ENCODE measurements at regions not wholly inside any gene's neighbourhood (a gene's known extent, or its start where the extent isn't known, plus 50 kb on each side); places are given as distances from the start of the nearest gene placed in this dataset.

DNA sequence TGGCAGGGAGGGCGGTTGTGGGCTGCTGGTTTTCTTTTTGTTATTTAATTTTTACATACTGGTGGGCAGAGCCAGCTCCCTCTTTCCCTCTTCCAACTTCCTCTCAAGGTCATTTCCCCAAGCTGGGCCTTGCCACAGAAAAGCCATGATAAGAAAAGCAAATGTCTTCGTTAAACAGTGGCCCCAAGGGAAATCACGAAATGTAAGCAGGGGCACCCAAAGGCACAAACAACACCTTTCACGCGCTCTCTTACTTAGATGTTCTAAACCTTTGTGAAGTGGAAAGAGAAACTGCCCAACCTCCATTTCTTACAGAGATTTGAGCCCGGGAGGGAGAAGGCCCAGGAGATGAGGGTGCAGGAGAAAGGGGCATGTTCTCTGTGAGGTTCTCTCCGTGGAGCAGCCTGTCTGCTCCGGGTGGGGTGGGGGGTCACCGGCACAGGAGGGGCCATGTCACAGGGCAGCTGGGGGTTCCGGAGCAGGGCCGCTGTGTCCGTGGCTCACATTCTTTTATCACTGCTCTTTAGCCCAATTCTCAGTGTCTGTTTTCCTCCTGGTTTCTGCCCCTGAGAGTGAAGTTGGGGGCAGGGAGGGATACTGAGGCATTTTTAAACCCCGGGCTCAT, 190.7 kb upstream of the GATA6 start:
- TF ChIP-seq POLR2A (IDR thresholded peaks at IDR 0.05) (no peak), CTCF (IDR thresholded peaks at IDR 0.05) (no peak), EP300 (IDR thresholded peaks at IDR 0.05) (no peak), POLR2AphosphoS5 (IDR thresholded peaks at IDR 0.05) (no peak)
